Mucosa of descending colon (tissue), 3 donors: ENCODE measurements at regions not wholly inside any gene's neighbourhood (a gene's known extent, or its start where the extent isn't known, plus 50 kb on each side); places are given as distances from the start of the nearest gene placed in this dataset.

Experiments
- ATAC-seq: fragments of 200-7000 bp; cut with Tn5 transposase; one replicate; pipeline ENCODE4 v1.9.1; 2020; ENCODE audit warnings: mild to moderate bottlenecking, moderate library complexity
- DNase-seq, 3 donors: peaks; one replicate each; pipeline ENCODE4 v3.0.0-alpha.2; 2020
- H3K36me3 ChIP-seq: fragments of 200-600 bp; one replicate; pipeline ENCODE4 v1.8.0; 2021; ENCODE audit warnings: low read depth, mild to moderate bottlenecking
- H3K4me1 ChIP-seq: fragments of 200-600 bp; one replicate; pipeline ENCODE4 v1.8.0; 2021; ENCODE audit warnings: low read depth, mild to moderate bottlenecking
- H3K4me3 ChIP-seq: fragments of 200-600 bp; one replicate; pipeline ENCODE4 v1.8.0; 2021; ENCODE audit warnings: mild to moderate bottlenecking
- H3K9me3 ChIP-seq: fragments of 200-600 bp; one replicate; pipeline ENCODE4 v1.8.0; 2021; ENCODE audit warnings: mild to moderate bottlenecking
- intact Hi-C, 2 donors: fragments of 100-400 bp; cut with DNase I in 1 of 2; cut with micrococcal nuclease in 1 of 2; formaldehyde crosslinking; loops; one replicate each; pipeline versions ENCODE4 v1.11.0 to v1.11.1; 2022; cut with DNase I, micrococcal nuclease
- TF ChIP-seq, protein P1 (sequence below): fragments of 200-600 bp; IDR thresholded peaks from one replicate; pipeline ENCODE4 v1.8.0; 2022; ENCODE audit warnings: antibody characterized with exemption, mild to moderate bottlenecking
- donor health status: DM: no; HTN: no; CAD: no; lungs with moderate emphysema.
- donor health status: DM: no; HTN: no; CAD: no.
- donor health status: DM: no; HTN: yes; CAD: no.

DNA sequence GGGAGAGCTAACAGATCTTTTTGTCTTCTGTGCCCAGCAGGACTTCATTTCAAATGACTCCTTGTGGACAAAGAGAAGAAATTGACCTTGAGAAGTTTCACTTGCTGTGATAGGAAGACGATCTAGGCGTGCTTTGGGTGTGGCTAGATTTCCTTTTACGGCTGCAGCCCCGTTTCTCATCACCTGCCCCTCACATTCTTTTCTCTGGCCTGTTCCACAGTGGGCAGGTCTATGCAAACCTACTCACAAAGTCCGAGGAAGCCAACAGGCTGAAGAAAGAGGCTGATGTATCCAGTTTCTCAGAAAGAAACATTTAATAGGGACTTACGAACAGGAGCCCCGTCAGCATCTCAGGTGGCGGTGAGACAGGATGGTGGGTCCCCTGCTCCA lies 231.8 kb downstream of the FGF9 start:
- Histone ChIP-seq H3K9me3 (no peaks in the 10 kb centered on the region), H3K36me3 (no peaks in the 10 kb centered on the region), H3K4me3 (no peak overlapping the region), H3K4me1 (no peaks in the 10 kb centered on the region)
- no peak for DNase-seq
- ATAC-seq, result peak; percentile 6
- TF ChIP-seq, protein P1, sequence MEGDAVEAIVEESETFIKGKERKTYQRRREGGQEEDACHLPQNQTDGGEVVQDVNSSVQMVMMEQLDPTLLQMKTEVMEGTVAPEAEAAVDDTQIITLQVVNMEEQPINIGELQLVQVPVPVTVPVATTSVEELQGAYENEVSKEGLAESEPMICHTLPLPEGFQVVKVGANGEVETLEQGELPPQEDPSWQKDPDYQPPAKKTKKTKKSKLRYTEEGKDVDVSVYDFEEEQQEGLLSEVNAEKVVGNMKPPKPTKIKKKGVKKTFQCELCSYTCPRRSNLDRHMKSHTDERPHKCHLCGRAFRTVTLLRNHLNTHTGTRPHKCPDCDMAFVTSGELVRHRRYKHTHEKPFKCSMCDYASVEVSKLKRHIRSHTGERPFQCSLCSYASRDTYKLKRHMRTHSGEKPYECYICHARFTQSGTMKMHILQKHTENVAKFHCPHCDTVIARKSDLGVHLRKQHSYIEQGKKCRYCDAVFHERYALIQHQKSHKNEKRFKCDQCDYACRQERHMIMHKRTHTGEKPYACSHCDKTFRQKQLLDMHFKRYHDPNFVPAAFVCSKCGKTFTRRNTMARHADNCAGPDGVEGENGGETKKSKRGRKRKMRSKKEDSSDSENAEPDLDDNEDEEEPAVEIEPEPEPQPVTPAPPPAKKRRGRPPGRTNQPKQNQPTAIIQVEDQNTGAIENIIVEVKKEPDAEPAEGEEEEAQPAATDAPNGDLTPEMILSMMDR, result no peak
- intact Hi-C loops, result no loop called here

- Histone ChIP-seq H3K4me1 (no peaks in the 10 kb centered on the region), H3K36me3 (no peaks in the 10 kb centered on the region), H3K4me3 (no peak overlapping the region), H3K9me3 (no peaks in the 10 kb centered on the region)
- no peak for ATAC-seq
- TF ChIP-seq, protein P1, result no peak
- intact Hi-C loops, result no loop called here
- no peak for DNase-seq
These were observed 234.6 kb downstream of the FGF9 start for GRCh38 chr13:21905486-21905885.

- DNase-seq, result no peak
- TF ChIP-seq, protein P1, result no peak
- no peak overlapping the region for H3K4me3 ChIP-seq
- peak; percentile 20 for ATAC-seq
- no peaks in the 10 kb centered on the region for H3K4me1 ChIP-seq
- H3K36me3 ChIP-seq, result no peaks in the 10 kb centered on the region
- intact Hi-C loops, result no loop called here
- H3K9me3 ChIP-seq, result no peaks in the 10 kb centered on the region
These were observed 238.5 kb downstream of the FGF9 start for GRCh38 chr13:21909331-21909730.

- ATAC-seq, result no peak
- H3K36me3 ChIP-seq, result no peaks in the 10 kb centered on the region
These were observed 239.7 kb downstream of the FGF9 start for GRCh38 chr13:21910546-21910945.

DNA sequence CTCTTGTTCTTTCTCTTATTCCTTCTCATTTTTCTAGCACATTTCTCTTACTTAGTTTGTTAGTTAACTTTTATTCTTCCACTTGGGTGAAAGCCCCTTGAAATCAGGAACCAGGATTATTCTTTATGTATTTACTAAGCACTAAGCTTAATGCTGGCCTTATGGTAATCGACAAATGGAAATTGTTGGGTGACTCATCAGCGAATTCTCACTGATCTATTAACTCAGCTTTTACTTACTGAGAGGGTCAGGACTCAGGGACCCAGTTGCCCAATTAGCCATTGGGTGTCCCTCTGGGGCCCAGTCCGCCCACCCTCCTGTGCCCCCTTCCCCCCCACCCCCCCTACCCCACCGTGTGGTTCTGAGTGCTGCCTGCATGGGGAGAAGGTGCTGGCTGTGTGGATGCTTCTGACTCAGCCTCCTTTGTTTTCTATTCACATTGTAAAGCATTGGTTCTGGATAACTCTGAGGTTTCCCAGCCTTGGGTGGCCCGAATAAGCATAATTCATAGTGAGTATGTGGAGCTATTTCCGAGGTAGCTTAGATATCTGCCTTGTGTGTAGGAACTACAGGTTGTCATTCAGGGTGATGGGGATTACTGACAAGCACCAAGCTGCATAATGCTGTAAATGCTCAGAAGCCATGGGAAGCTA lies 240.9 kb downstream of the FGF9 start:
- Histone ChIP-seq H3K4me1 (no peaks in the 10 kb centered on the region), H3K9me3 (no peaks in the 10 kb centered on the region), H3K36me3 (no peaks in the 10 kb centered on the region), H3K4me3 (no peak overlapping the region)
- ATAC-seq (no peak), DNase-seq (no peak)
- TF ChIP-seq, protein P1, result no peak
- intact Hi-C loops, result no loop called here

More at GRCh38 chr13:21910546-21910945, 239.7 kb downstream of the FGF9 start:
- Histone ChIP-seq H3K4me1 (no peaks in the 10 kb centered on the region), H3K9me3 (no peaks in the 10 kb centered on the region), H3K4me3 (no peak overlapping the region)
- intact Hi-C loops, result no loop called here
- TF ChIP-seq, protein P1, result no peak
- no peak for DNase-seq

DNA sequence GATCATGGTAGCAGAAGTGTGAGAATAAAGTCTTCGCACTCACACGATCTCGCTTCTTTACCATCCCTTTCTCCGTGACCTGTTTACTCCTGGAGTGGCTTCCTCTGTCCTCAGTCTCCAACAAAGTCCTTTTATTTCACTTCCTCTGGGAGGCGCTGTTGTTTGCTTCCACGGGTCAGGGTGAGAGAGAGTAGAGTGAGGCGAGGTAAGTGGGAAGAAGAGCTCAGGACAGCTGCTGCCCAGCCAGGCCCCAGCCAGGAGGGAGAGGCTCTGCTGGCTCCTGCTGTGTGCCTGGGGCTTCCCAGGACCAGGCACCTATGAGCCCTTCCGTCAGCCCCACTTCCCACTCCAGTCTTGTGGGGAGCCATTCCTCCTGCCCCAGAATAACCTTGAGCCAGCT lies 242.1 kb downstream of the FGF9 start:
- no peaks in the 10 kb centered on the region for H3K4me1 ChIP-seq
- TF ChIP-seq, protein P1, result no peak
- ATAC-seq, result no peak
- H3K9me3 ChIP-seq, result no peaks in the 10 kb centered on the region
- no peak overlapping the region for H3K4me3 ChIP-seq
- no peaks in the 10 kb centered on the region for H3K36me3 ChIP-seq
- no peak for DNase-seq
- intact Hi-C loops, result no loop called here
